Ovary (tissue), 7 donors: ENCODE measurements at regions not wholly inside any gene's neighbourhood (a gene's known extent, or its start where the extent isn't known, plus 50 kb on each side); places are given as distances from the start of the nearest gene placed in this dataset.

Experiments
- DNase-seq, 5 donors: peaks; one replicate each; pipeline ENCODE4 v3.0.0-alpha.2; 2019 to 2020
- H3K27ac ChIP-seq, 2 donors: fragments of 200-600 bp; one replicate each; pipeline versions ENCODE4 v1.5.1 to v1.8.0; 2019 to 2022
- H3K27me3 ChIP-seq: fragments of 200-600 bp; one replicate; pipeline ENCODE4 v1.8.0; 2022
- H3K36me3 ChIP-seq: fragments of 200-600 bp; sonication (generic); one replicate; pipeline ENCODE4 v1.5.1; 2019
- H3K4me1 ChIP-seq: one replicate; pipeline ENCODE4 v1.8.1; 2013; ENCODE audit warnings: mild to moderate bottlenecking, moderate library complexity; ENCODE audit not compliant: insufficient read depth
- H3K4me3 ChIP-seq: fragments of 200-600 bp; sonication (generic); one replicate; pipeline ENCODE4 v1.5.1; 2017
- H3K9me3 ChIP-seq, 2 donors: fragments of 200-600 bp in 1 of 2; sonication (generic) in 1 of 2; one replicate each; pipeline versions ENCODE4 v1.5.1 to v1.8.1; 2013 to 2019; ENCODE audit warnings: mild to moderate bottlenecking in 1 of 2, moderate library complexity in 1 of 2
- CTCF ChIP-seq, 3 donors: fragments of 450-650 bp in 2 of 3; fragments of 200-600 bp in 1 of 3; IDR thresholded peaks; one replicate each; pipeline versions ENCODE4 v1.5.1 to v1.8.0; 2016 to 2022; ENCODE audit warnings: antibody characterized with exemption in 3 of 3, mild to moderate bottlenecking in 1 of 3
- EP300 ChIP-seq: sonication (generic); formaldehyde crosslinking; IDR thresholded peaks from one replicate; pipeline ENCODE4 v1.6.1; 2017; ENCODE audit warnings: antibody characterized with exemption
- POLR2A ChIP-seq: fragments of 450-650 bp; IDR thresholded peaks from one replicate; pipeline ENCODE4 v1.6.1; 2017; ENCODE audit warnings: antibody characterized with exemption, mild to moderate bottlenecking, moderate library complexity
- WGBS, 3 donors: extraction: QIAGEN DNeasy Blood & Tissue Kit in 1 of 3; methylation state at CpG; one replicate each; pipeline versions ENCODE4 v1.1.5 to v1.1.7; 2013 to 2017; 5-methylcytosine and 5-hydroxymethylcytosine counted together
- intact Hi-C, 4 donors: fragments of 100-400 bp; cut with DNase I; formaldehyde crosslinking; loops; one replicate each; pipeline versions ENCODE4 v1.11.0 to v1.15.1; 2022 to 2023
- donor health status: DM: no; HTN: no; CAD: no; lungs with moderate emphysema.
- donor health status: DM: no; HTN: no; CAD: no.
- donor health status: Bipolar disorder and iron deficiency.
- donor health status: DM: no; HTN: no; CAD: no.
- donor health status: DM: yes; HTN: yes; CAD: no.

- Histone ChIP-seq H3K27ac (no peak overlapping the region), H3K9me3 (no peaks in the 10 kb centered on the region), H3K4me3 (no peak overlapping the region), H3K36me3 (no peaks in the 10 kb centered on the region), H3K4me1 (peaks cover 2% of the 10 kb centered on the region), H3K27me3 (no peaks in the 10 kb centered on the region)
- DNase-seq, result no peak
- WGBS, 3 donors, result 83 to 87% (median 85%) methylated on average over 11 of the region's 11 CpGs
- intact Hi-C loops, result no loop called here
- TF ChIP-seq POLR2A, result no peak
- TF ChIP-seq CTCF (IDR thresholded peaks at IDR 0.05), result no peak
- TF ChIP-seq EP300, result no peak
These were observed 185.4 kb upstream of the SLC24A3 start for GRCh38 chr20:19026901-19027644.

GRCh38 chr20:19027971-19028370 is 184.5 kb upstream of the SLC24A3 start:
- no peaks in the 10 kb centered on the region for H3K9me3 ChIP-seq
- TF ChIP-seq EP300 (no peak), POLR2A (no peak), CTCF (IDR thresholded peaks at IDR 0.05) (no peak)
- H3K4me3 ChIP-seq, result no peak overlapping the region
- no peak overlapping the region for H3K27ac ChIP-seq
- no peaks in the 10 kb centered on the region for H3K27me3 ChIP-seq
- intact Hi-C loops, result no loop called here
- no peak for DNase-seq
- H3K36me3 ChIP-seq, result no peaks in the 10 kb centered on the region
- 90 to 96% (median 93%) methylated on average over 9 of the region's 9 CpGs for WGBS, 3 donors
- H3K4me1 ChIP-seq, result peaks cover 2% of the 10 kb centered on the region

- TF ChIP-seq CTCF (IDR thresholded peaks at IDR 0.05), result no peak
- TF ChIP-seq POLR2A, result no peak
- TF ChIP-seq EP300, result no peak
- Histone ChIP-seq H3K4me3 (no peak overlapping the region), H3K4me1 (no peaks in the 10 kb centered on the region), H3K27ac (no peak overlapping the region), H3K36me3 (no peaks in the 10 kb centered on the region), H3K27me3 (no peaks in the 10 kb centered on the region), H3K9me3 (no peaks in the 10 kb centered on the region)
- 80 to 85% (median 82%) methylated on average over 3 of the region's 3 CpGs for WGBS, 3 donors
- intact Hi-C loops, result no loop called here
- DNase-seq, result no peak
These were observed 170.7 kb upstream of the SLC24A3 start for GRCh38 chr20:19041787-19042186.

GRCh38 chr20:19045371-19045770 is 167.1 kb upstream of the SLC24A3 start:
- Histone ChIP-seq H3K9me3 (no peaks in the 10 kb centered on the region), H3K4me3 (no peak overlapping the region), H3K27me3 (no peaks in the 10 kb centered on the region), H3K27ac (no peak overlapping the region), H3K4me1 (no peaks in the 10 kb centered on the region), H3K36me3 (no peaks in the 10 kb centered on the region)
- 82 to 90% (median 82%) methylated on average over 4 of the region's 4 CpGs for WGBS, 3 donors
- no peak for DNase-seq
- TF ChIP-seq EP300, result no peak
- intact Hi-C loops, result no loop called here

GRCh38 chr20:19047040-19047950 is 165.1 kb upstream of the SLC24A3 start:
- peak in 2 of 5 donors; percentile 37 to 56 for DNase-seq
- intact Hi-C loops, result no loop called here
- no peak for TF ChIP-seq POLR2A
- no peak for TF ChIP-seq CTCF (IDR thresholded peaks at IDR 0.05)
- no peak for TF ChIP-seq EP300
- 76 to 81% (median 79%) methylated on average over 9 of the region's 9 CpGs for WGBS, 3 donors
- no peak overlapping the region for H3K27ac ChIP-seq
- no peaks in the 10 kb centered on the region for H3K36me3 ChIP-seq
- H3K9me3 ChIP-seq, result no peaks in the 10 kb centered on the region
- H3K27me3 ChIP-seq, result no peaks in the 10 kb centered on the region
- H3K4me1 ChIP-seq, result no peaks in the 10 kb centered on the region
- H3K4me3 ChIP-seq, result no peak overlapping the region
